Fibroblast of the conjunctiva (primary cell): ENCODE measurements at regions not wholly inside any gene's neighbourhood (a gene's known extent, or its start where the extent isn't known, plus 50 kb on each side); places are given as distances from the start of the nearest gene placed in this dataset.

Experiments used
- DNase-seq: peaks from one replicate; pipeline ENCODE4 v3.0.0-alpha.2; 2010; ENCODE audit warnings: low read depth

DNA sequence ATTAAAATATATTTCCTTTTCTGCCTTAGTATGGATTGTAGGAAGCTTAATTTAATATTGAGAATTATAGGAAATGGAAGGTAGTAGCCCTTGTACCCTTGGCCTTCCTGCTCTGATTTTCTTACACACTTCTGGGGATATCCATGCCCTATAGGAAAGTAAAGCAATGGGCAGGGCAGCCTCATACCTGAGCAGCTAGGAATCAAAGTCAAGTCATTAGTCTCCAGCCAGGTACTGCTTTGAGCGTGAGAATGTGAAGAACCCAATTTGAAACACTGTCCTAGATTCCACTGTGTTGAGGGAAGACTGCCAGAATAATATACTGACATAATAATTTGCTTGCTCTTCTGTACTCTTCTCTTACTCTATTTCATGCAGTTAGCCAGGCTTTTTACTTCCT is 51.0 kb upstream of the L3MBTL3 start:
- no peak for DNase-seq

DNA sequence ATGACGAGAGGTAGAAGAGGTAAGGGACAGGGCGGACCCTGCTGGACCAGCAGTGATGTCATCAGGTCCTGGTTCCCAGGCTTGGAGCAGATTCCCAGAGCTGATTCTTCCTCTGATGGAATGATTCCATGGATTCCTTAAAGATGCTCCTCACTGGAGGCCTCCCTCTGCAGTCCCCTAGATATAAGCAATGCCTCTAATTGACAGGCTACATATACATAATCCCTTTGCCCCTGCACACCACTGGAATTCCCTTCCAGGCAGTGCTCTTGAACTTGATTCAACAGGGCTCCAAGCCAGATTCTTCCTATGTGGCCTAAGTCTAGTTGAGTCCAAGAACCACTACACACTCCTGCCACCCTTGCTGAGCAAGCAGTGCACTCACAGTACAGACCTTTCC is 52.3 kb upstream of the L3MBTL3 start:
- no peak for DNase-seq

DNA sequence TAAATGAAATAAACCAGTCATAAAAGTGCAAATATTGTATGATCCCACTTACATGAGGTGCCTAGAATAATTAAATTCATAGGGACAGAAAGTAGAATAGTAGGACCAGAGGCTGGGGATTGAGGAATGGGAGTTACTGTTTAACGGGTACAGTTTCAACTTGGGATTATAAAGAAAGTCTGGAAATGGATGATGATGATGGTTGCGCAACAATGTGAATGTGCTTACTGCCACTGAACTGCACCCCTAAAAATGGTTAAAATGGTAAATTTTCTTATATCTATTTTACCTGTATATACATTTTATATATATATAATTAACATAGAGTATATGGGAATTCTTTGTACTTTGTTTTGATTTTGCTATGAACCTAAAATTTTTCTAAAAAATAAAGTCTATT is 53.3 kb upstream of the L3MBTL3 start:
- no peak for DNase-seq

DNA sequence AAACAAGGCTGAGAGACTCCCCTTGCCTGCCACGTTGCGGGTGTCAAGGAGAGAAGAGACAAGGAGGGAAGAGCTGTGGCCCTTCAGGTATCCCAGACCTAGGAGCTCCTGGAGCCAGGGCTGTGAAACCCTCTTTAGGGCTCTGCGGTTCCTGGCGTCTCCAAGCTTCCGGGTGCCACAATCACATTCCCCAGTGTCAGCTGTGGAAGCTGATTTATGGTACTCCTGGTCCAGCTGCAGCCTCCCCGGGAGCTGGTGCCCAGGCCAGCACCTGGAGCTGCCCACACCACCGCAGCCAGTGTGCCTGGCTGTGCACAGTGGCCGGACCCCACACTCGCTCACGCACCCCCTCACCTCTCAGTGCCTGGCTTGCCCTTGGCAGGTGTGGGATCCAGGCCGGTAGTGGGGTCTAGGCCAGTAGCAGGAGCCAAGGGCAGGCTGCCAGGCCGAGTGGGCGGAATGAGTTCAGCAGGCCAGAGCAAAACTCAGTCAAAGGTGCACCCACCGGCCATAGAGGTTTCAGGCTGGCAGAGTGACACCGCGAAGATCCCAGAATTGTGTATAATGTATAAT is 58.9 kb upstream of the L3MBTL3 start:
- no peak for DNase-seq

DNA sequence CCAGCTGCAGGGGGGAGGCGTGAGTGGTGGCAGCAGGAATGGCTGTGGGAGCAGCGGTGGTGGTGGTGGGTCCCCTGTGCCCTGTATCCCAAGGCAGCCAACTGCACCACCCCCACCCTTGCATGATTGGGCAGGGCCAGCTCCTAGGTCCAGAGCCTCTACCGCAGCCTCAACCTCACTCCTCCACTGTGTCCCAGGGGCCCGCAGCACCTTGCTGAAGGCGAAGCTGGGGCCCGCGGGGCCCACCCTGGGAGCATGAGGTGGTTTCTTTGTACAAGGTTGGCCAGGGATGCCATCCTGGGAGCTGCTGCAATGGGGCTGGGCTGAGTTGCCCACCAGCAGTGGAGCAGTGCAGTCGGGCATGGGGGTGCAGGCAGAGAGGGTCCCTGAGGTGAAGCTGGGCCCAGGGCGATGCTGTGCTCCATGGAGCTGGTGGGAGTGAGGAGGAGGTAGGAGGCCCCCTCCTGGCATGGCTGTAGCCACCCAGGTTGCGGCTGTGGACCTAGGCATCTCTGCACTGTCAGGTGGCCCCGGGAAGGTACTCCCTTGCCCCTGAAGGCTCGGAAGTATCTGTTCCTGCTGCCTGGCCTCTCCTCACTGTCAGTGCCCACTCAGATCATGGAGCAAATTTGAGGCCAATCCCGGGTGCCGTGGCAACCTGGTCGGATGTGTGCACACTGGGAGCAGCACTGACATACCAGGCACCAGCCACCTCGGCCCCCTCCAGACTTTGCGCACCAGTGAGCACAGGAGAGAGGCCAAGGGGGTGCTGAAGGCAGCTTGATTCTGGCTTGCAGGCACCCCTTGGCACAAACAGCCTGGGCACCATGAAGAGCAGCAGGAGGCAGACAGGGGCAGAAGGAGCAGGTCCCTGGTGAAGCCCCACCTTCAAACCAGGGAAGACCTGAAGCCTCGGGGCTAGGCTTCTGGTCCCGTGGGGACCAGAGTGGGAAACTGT is 60.2 kb upstream of the L3MBTL3 start:
- DNase-seq = no peak

DNA sequence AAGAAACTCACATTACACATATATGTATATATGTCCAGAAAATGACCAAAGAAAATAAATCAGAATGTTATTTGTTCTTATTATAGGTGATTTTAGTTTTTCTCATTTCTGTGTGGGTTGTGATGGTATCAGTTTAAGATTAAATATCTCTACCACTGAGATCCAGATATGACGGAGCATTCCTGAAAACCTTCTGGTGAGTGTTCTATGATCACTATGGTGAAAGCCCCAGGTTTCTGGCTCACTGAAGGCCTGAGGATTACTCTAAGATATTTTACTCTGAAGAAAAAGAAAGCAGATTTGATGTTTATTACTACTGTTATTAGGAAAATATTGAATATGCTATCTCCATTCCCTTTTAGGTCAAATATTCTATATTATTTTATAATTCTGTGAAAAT is 62.8 kb upstream of the L3MBTL3 start:
- DNase-seq = no peak

DNA sequence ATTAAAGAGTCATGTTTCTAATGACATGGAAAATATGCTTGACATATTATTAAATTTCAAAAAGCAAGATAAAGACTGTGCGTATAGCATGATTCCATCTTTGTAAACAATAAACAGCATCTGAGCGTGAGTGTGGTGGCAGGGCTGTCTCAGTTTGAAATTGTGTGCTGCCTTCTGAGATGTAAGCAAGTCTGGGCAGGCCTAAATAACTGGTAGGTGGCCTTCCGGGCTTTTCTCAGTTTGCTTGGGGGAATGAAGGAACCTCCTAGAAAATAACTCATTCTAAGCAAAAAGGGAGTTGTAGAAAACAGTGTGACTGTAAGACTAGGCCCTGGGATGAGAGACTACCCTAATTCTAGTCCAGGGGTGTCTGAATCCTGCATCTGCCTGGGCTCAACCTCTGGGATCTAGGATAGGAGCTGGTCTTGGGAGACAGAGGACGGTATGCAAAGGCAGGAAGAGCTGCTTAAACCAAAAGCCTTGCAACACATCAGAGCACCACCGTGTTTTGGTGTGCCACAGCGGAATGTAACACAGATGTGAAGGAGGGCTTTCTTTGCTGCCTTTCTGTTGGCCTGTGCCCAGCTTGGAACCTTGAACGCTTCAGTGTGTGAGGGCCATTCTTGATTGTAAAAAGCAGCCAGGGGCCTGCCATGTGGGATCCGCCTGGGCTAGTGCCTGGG is 63.5 kb upstream of the L3MBTL3 start:
- no peak for DNase-seq

DNA sequence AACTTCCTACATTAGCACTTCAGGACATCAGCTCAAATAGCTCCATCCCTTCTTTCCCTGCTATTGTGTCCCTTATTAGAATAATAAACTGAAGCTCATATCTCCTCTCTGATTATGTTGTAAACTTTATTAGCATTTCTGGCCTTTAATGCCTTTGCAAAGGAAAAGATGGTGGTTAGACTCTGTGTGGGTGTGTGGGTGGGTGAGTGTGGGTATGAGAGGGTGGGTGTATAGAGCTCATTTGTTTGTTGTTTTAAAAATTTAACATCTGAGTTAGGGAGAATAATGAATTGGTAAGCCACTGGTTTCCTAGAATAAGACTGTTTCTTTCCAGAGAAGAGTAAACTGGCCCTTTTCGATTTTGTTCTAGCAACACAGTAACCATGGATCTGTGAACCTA is 70.6 kb upstream of the L3MBTL3 start:
- DNase-seq = no peak

DNA sequence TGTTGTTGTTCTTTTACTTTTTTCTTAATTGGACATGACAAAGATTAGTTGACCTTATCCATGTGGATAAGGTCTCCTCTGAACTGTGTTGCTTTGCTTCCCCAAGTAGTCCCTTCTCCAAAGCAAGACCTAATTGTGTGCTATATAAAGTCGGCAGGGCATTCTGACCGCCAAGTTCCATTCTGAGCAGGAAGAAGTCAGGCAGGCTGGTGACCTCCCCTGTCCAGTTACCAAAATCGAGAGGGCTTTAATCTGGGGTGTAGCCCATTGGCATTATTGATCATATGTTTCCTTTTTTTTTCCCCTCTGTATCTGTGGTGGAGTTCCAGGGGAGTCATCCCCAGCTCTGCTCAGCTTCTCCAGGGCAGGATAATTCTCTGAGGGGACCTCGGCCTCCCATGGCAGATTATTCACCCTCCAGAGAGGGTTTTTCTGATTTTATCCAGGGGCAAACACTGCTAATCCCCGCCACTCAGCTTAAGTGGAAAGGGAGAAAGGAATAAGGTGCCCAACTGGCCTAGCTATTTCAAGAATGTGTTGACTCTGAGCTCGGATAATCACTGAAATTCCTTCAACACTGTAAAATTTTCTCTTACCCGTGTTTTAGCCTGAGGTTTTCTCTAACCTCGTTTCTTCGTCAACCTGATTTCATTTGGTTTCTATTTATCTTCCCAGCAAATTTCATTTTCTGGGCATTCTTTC is 71.8 kb upstream of the L3MBTL3 start:
- DNase-seq = no peak

DNA sequence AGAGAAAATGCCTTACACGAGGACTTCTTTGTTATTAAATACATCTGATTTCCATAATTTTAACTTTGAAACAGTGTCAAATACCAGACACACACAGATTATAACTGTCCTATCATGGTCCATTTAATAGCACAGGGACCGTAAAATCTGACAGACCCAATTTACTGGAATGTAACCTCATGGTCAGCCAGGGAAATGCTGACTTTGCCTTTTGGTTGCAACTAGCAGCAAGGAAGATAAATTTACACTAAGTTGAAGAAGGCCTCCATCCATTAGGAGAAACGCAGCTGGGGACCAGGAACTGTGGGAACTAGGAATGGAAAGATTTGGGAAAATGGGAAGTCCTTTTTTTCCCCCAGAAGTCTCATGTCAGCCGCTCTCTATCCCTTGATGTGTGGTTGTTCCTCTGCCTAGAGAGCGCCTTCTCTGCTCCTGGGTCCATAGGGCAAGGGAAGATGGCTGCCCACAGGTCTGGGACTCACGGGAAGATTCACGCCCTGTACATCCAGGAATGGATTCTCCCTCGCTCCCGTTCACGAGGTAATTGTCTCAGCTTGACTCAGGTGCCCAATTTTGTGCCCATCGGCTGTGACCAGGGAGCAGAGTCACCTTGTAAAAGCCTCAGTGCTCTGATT is 74.6 kb upstream of the L3MBTL3 start:
- DNase-seq = no peak

DNA sequence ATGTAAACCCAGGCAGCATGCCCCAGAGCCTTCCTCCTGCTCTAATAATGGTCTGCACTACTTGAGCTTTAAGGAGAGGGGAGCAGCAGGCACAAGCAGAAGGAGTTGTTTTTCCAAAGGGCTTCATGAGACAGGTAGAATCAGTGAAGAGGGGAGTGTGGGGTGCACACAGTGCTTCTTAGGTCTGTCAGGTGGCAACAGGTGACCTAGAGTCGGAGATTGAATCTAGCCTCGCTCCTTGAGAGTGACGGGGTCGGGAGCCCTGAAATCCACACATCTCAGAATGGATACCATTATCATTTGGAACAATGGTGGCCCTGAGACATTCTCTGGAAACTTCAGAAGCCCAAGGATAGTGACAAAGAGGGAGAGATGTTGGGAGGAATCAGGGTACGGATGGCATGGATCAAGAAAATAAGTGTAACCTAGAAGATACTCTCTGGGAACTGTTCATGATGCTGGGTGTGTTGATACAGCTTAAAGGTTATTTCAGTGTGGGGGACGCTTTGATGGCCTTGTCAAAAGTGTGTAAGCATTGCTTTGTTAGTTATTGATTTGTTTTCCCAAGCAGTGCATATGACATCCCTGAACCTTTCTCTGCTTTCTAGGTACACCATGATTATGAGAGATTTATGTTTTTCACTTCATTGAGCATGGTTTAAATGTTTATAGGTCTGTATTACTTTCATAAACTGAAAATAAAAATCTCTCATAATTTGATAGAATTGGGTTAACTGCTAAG is 77.8 kb upstream of the L3MBTL3 start:
- DNase-seq = no peak

DNA sequence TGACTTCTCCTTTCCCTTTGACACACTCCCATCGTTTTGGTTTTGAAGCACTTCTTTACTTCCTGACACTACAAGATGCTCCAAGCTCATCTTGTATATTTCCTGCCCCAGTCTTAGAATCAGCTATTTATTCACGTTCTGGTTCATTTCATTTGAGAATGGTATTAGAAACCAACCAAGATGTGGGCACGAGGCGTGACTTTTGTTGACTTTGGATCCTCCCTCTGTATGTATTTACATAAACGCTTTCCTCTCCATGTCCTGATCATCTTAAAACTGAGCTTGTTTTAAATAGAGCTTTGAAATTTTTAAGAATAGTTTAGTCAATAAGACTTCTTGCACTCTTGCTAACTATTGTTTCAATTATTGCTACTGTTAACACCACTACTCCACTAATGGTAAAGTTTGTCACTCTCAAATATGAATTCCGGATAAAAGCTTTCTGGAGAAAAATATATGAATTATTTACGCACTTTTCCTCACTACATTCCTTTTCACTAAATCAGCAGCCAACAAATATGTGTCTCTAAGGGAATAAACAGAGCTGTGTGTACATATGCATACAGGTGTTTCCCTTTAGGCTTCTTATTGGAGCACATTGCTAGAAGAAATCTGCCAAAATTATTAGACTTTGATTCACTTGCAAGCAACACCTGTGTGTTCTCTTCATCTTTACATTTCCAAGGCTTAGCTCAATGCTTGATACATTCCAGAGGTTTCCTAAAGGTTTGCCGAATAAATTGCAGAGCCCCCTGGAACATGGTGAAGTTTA is 77.3 kb upstream of the TMEM244 start:
- DNase-seq = no peak

DNA sequence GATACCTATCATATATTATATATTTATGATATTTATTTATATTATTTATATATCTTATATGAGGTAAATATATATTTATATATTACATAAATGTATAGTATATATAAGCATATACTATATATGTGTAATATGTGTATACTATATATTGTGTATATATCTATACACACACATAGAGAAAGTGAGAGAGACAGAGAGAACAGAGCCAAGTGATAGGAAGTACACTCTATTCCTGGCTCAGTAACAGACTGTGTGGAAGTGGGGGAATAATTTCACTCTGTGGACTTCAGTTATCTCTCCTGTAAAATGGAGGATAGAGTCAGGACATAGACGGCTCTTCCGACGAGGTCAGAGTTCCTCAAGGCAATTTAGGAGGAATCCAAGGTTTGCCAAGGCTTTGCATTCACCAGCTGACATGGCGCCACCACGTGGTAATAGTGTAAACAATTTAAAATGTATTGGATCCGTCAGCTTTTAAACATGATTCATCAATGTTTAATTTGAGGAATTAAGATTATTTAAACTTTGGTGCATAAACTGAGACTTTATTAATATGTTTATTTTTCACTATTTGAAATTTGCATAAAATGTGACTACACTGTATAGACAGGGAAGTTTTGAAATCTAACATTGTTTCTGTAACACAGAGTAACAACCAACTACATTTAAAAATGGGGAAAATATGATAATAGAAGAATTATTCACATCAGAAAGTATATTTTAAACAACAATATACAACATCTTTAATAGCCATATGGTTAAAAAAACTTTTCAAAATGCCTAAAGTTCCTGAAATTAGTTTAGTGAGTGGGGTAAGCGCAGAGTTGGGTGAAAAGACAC is 75.4 kb upstream of the TMEM244 start:
- peak; percentile 63 for DNase-seq

DNA sequence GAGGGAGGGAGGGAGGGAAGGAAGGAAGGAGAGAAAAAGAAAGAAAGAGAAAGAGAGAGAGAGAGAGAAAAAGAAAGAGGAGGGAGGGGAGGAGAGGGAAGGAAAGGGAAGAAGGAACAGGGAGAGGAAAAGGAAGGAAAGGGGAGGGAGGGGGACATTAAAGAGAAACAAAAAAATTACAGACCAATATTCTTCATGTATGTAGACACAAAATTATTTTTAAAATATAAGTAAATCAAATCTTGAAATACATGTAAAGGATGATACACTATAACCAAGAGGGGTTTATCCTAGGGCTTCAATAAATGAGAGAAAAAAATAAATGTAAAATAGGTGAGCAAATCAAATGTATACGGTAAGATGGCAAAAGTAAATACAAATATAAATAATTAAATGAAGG is 71.2 kb upstream of the TMEM244 start:
- no peak for DNase-seq

DNA sequence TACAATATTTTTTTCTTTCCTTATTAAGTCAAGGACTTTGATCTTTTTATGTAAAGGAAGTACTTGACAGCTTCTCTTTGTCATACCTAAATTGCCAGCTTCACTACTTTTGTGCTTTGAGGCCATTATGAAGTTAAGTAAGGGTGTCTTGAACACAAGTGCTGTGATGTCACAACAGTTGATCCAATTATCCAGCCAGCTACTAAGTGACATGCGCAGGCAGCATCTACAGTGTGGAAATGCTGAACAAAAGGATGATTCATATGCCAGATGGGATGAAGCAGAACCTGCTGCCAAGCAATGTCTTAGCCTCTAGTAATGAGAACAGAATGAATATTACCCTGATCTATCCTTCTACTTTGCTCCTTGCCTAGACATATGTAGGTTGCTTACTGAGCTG is 68.3 kb upstream of the TMEM244 start:
- peak; percentile 76 for DNase-seq

DNA sequence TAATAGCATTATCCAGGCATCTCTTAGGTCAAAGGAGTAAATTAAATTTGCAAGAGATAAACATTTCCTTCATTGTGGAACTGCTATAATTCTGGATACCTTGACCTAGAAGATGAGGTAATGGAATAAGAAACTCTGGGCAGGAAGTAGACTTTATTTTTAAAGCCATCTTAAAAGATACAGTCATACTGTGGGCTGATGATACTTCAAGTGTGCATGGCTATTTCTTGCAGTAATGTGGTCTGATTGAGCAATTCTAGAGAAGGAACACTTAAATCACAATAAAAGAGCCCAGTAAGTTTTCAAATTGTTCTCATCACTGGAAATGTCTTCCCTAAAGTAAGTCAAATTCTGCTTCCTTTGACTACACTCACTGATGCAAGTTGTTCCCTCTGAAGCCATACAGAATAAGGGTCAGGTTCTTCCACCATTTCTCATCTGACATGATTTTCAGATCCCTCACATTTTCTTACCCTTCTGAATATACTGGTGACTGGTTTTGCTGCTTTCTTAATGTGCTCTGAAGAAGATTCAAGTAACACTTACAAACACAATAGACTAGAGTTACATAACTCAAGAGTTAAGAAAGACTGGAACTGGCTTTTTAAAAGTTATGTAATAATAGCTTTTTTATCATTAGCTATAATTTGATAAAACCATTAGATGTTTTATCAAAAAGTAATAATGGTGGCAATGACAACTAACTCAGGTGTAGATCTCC is 62.6 kb upstream of the TMEM244 start:
- no peak for DNase-seq

DNA sequence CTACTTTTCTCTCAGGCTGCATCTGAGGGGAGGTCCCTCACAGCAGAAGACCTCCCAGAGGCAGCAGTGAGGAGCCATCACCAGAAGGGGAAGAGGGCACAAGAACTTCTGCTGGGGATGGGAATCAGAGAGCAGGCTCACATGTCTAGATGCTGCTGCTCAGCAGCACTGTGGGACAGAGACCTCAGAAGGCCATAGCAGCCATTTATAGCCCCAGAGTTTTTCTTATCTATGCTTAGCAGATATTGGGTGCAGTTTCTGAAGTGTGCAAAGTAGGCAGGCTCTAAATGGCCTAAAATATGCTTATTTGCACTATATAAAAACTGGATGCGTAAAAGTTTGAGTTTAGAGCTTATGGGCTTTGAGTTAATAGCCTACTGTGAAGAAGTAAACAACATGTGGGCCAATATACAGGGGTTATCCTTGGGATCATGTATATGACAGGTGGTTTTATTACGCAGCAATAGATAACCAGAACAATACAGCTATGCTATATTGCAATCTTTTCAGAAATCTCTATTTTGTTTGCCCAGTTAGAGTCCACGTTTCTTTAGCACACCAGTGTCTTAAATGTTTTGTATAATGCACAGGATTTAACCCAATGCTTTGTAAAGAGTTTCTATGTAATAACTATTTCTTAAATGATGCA is 60.2 kb upstream of the TMEM244 start:
- DNase-seq = no peak

DNA sequence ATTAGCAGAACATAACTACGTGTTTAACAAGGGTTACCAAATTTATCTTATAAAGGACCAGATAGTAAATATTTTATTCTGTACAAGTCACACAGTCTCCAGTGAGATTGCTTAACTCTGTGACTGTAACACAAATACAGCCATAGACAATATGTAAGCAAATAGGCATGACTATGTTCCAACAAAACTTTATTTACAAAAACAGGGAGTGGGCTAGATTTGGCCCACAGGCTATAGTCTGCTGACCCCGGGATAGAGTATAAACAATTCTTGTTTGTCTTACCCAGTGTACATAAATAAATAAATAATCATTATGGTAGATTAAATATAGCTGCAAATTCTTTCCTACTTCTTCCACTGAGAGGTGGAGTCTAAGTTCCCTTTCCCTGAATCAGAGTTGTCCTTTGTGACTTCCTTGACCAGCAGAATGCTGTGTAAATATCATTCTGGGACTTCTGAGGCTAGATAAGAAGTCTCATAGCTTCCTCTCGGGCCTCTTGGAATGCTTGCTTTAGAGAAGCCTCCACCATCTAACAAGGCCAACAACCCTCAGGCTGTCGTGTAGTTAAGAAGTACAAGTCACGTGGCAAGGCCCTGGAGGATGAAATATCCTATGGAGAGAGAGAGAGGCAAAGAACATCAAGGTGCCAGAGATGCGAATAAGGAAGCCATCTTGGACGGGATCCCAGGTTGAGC is 59.1 kb upstream of the TMEM244 start:
- no peak for DNase-seq
